GM19467 (cell line): ENCODE measurements at regions not wholly inside any gene's neighbourhood (a gene's known extent, or its start where the extent isn't known, plus 50 kb on each side); places are given as distances from the start of the nearest gene placed in this dataset.
"Not testable (repeated sequence)": the region's sequence is repeated elsewhere in the genome, so short reads cannot be mapped to it uniquely, and the experiment has no call there.

Experiments used
- ATAC-seq: cut with Tn5 transposase; IDR thresholded peaks from one replicate; pipeline ENCODE4 v1.9.1; 2021; ENCODE audit warnings: mild to moderate bottlenecking, moderate library complexity; ENCODE audit not compliant: unreplicated experiment

- not testable (repeated sequence) for ATAC-seq
Measured at GRCh38 chr13:90514712-90515111, 832.8 kb upstream of the MIR17HG start.

DNA sequence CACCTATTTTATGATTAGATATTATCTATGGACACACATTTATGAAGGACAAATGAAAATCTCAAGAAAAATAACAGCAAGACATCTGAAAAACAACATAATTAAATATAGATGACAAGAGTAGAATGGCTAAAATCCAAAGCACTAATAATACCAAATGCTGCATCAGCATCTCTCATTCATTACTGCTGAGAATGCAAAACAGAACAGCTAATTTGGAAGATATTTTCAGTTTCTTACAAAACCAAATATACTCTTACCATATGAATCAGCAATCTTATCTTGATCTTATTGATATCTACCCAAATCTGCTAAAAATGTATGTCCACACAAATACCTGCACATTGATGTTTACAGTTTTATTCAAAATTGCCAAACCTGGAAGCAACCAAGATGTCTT, 829.1 kb upstream of the MIR17HG start:
- ATAC-seq, result no peak

DNA sequence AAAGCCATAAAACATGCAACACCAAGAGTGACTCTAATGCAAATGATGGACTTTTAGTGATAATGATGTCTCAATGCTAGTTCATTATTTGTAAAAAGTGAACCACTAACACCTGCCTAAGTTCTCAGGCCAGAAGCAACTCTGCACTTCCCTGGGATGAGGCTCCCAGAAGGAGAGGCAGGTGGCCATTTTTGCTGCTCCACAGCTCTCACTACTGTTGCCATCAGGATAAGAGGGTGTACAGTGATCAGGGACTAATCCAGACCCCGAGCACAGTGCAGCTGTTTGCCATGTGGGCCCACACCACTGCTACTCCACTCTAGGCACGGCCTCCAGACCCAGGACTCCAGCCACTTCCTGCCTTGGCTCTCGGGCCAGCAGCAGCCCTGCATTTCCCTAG, 828.3 kb upstream of the MIR17HG start:
- no peak for ATAC-seq

- no peak for ATAC-seq
Measured at GRCh38 chr13:90526711-90527110, 820.8 kb upstream of the MIR17HG start.

GRCh38 chr13:90531744-90532143, 815.7 kb upstream of the MIR17HG start:
- no peak for ATAC-seq

- ATAC-seq, result no peak
Measured at GRCh38 chr13:90532861-90533492, 814.5 kb upstream of the MIR17HG start.

GRCh38 chr13:90533866-90534265, 813.6 kb upstream of the MIR17HG start:
- ATAC-seq, result no peak

DNA sequence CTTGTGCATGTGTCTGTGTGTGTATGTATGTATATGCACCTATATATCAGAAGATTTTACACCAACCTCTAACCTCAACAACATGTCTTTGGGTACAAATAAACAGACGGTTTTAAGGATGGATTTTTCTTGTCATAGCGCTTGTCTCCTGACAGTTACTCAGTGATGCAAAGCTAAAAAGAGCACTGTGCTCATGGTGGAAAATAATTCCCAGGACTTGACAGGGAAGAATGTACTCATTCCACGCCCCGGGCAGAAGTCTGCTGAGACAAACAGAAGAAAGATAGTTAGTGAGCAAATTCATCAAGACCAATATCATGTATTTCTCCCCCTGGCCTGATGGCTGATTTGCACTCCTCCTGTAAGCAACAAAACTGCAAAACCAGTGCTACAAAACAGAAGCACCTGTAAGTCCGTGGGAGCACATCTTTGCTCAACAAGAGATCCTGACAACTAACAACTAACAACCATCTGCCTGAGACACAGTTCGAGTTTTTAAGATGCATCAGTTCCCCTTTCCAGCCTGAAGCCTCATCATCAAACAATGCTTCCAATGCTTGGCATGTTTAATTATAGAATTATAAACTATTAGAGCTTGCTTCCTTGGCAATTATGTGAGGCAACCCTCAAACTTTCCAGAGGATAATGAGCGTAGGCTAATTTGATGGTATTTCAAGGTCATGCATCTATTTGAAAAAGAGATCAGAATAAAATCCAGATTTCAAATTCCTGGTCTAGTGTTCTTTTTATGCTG, 812.7 kb upstream of the MIR17HG start:
- no peak for ATAC-seq

DNA sequence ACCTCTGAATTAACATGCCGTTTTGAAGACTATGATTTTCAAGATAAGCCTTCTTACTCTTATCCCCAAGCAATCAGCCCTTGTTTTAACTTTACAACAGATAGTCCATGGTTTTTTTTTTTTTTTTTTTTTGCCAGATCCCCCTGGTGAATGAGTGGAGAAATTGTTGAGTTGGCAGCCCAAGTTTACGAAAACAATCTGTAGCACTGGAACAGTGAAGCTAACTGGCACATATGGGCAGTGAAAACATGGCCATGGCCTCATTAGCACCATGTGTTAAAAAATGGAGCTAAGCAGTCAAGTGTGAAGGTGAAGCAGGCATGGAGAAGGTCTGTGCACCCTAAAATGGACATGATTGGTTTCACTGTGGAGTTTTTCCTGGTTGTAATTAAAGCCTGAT, 812.1 kb upstream of the MIR17HG start:
- no peak for ATAC-seq

DNA sequence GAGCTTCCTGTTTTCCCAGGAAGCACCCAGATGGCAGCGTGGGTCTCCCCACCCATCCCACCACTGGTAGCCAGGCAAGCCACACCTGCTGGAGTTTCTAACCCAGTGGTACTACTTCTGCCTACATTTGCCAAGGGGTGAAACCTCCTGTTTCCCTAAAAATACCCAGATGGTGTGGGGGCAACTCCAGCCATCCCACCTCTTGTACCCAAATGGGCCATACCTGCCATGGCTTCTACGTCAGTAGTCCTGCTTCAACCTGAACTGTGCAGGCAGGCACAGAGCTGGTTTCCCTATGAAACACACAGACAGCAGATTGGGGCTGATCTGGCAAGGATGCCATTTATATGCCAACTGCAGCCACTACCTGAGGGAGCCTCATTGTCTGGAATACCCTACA, 809.4 kb upstream of the MIR17HG start:
- no peak for ATAC-seq

DNA sequence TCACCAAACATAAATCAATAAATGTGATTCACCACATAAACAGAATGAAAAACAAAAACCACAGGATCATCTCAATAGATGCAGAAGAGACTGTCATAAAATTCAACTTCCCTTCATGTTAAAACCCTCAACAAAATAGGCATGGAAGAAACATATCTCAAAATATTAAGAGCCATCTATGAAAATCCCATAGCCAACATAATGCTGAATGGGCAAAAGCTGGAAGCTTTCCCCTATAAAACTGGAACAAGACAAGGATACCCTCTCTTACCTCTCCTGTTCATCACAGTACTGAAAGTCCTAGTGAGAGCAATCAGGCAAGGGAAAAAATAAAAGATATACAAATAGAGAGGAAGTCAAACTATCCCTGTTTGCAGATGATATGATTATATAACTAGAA, 806.1 kb upstream of the MIR17HG start:
- no peak for ATAC-seq

DNA sequence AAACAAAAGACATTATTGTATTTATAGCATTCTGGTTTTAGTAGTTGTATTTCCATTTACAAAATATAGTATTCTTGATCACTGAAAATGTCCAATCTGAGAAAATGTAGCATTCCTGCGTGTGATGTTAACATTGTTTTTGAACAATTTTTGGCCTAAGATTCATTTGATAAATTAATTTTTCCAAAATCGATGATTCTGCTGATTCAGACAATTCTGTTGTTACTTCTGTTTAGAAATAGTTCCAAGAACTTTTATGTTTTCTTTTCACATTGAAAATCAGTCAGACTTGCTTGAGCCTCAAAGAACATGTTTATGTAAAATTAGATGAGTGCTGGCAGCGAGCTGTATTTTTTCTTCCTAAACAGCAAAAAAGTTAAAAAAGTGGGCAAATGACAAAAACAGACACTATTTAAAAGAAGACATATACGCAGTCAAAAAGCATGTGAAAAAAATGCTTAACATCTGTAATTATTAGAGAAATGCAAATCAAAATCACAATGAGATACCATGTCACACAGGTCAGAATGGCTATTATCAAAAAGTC, 804.5 kb upstream of the MIR17HG start:
- ATAC-seq, result no peak

- ATAC-seq, result no peak
Measured at GRCh38 chr13:90545070-90545840, 802.2 kb upstream of the MIR17HG start.

DNA sequence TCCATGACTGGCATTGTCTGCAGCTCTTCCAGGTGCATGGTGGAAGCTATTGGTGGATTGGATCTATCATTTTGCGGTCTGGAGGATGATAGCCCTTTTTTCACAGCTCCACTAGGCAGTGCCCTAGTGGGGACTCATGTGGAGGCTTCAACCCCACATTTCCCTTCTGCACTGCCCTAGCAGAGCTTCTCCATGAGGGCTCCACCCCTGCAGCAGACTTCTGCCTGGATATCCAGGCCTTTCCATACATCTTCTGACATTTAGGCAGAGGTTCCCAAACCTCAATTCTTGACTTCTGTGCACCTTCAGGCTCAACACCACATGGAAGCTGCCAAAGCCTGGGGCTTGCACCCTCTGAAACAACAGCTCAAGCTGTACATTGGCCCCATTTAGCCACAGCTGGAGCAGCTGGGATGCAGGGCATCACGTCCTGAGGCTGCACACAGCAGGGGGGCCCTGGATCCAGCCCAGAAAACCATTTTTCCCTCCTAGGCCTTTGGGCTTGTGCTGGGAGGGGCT, 800.2 kb upstream of the MIR17HG start:
- no peak for ATAC-seq

- ATAC-seq, result no peak
Measured at GRCh38 chr13:90551253-90551652, 796.2 kb upstream of the MIR17HG start.

DNA sequence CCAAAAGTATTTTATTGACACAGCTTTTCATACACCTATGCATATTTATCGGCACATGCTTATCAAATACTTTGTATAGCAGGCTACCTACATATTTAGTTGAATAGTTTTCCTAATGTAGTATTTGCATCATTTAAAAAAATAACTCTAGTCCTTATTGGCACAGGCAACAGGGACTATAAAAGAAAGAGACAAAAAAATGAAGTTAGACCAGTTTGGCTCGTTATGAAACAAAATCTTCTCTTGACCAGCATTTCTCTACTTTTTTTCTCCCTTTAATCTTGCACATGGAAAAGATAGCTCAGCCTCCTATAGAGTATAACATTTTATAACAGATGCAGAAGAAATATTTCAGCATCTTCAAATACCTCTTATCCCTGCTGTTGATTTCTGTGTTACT, 794.8 kb upstream of the MIR17HG start:
- ATAC-seq, result no peak

GRCh38 chr13:90553159-90553558, 794.3 kb upstream of the MIR17HG start:
- no peak for ATAC-seq

DNA sequence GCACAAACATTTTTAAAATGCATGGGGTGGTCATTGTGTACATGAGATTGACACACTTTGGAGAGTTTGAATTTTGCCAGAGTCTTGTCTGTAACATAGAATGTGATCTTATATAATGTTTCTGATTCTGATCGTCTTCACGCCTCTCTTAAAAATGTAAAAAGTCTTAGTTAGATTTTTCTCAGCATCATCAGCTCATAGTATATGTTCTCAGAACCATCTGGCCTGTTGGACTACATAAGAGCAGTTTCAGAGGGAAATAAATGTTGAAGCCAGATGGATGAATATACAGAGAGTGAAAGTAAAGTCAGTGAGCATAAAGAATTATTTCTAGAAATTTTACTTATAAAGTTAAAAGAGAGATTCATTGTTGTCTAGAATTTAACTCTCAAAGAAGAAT, 789.9 kb upstream of the MIR17HG start:
- ATAC-seq, result no peak

GRCh38 chr13:90562443-90562842, 785.0 kb upstream of the MIR17HG start:
- no peak for ATAC-seq

- ATAC-seq, result no peak
Measured at GRCh38 chr13:90564096-90564495, 783.4 kb upstream of the MIR17HG start.

DNA sequence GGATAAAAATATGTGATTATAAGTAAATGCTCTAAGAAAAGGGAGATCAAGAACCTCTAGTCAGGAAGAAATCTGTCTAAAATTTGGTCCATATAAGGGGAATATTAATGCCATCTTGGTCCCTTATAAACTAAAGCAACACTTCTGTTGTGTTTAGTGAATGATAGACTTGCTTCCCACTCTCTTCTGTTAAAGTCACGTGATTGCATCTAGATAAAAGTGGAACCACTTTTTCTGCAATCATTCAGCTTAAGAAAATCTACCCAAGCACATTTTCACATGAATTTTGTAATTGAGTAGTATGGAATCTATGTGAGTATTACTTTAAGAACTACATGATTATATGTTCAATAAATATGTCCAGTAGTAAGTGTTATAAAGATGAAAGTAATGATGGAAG, 782.9 kb upstream of the MIR17HG start:
- no peak for ATAC-seq
